GM19372 (cell line): ENCODE measurements at regions not wholly inside any gene's neighbourhood (a gene's known extent, or its start where the extent isn't known, plus 50 kb on each side); places are given as distances from the start of the nearest gene placed in this dataset.

Source experiments
- ATAC-seq: cut with Tn5 transposase; IDR thresholded peaks from one replicate; pipeline ENCODE4 v1.9.1; 2021; ENCODE audit warnings: mild to moderate bottlenecking, low read depth, moderate library complexity; ENCODE audit not compliant: unreplicated experiment

GRCh38 chr12:46503637-46504175 lies 131.1 kb upstream of the SLC38A2 start:
- no peak for ATAC-seq

GRCh38 chr12:46500673-46501072 lies 128.1 kb upstream of the SLC38A2 start:
- no peak for ATAC-seq

- no peak for ATAC-seq
These were observed 127.3 kb upstream of the SLC38A2 start for GRCh38 chr12:46499901-46500300.

- no peak for ATAC-seq
These were observed 126.7 kb upstream of the SLC38A2 start for GRCh38 chr12:46499226-46499625.

- ATAC-seq: no peak
These were observed 125.2 kb upstream of the SLC38A2 start for GRCh38 chr12:46497739-46498138.

GRCh38 chr12:46494424-46494823 lies 121.9 kb upstream of the SLC38A2 start:
- no peak for ATAC-seq

- ATAC-seq: no peak
These were observed 121.2 kb upstream of the SLC38A2 start for GRCh38 chr12:46493834-46494181.

- no peak for ATAC-seq
These were observed 120.7 kb upstream of the SLC38A2 start for GRCh38 chr12:46493150-46493833.

GRCh38 chr12:46492471-46493085 lies 120.0 kb upstream of the SLC38A2 start:
- no peak for ATAC-seq

GRCh38 chr12:46491548-46491947 lies 119.0 kb upstream of the SLC38A2 start:
- ATAC-seq: no peak

- no peak for ATAC-seq
These were observed 118.1 kb upstream of the SLC38A2 start for GRCh38 chr12:46490635-46491034.

- no peak for ATAC-seq
These were observed 117.4 kb upstream of the SLC38A2 start for GRCh38 chr12:46489951-46490388.

GRCh38 chr12:46487567-46488131 lies 115.1 kb upstream of the SLC38A2 start:
- ATAC-seq: no peak

GRCh38 chr12:46486588-46486987 lies 114.0 kb upstream of the SLC38A2 start:
- no peak for ATAC-seq

- no peak for ATAC-seq
These were observed 113.3 kb upstream of the SLC38A2 start for GRCh38 chr12:46485853-46486252.

GRCh38 chr12:46484396-46485061 lies 112.0 kb upstream of the SLC38A2 start:
- no peak for ATAC-seq

- no peak for ATAC-seq
These were observed 111.2 kb upstream of the SLC38A2 start for GRCh38 chr12:46483572-46484395.

- ATAC-seq: no peak
These were observed 108.2 kb upstream of the SLC38A2 start for GRCh38 chr12:46480724-46481123.

- ATAC-seq: no peak
These were observed 107.7 kb upstream of the SLC38A2 start for GRCh38 chr12:46480316-46480715.

GRCh38 chr12:46478123-46478522 lies 105.5 kb upstream of the SLC38A2 start:
- ATAC-seq: no peak
